Activated CD8-positive, alpha-beta T cell treated with anti-CD3 and anti-CD28 coated beads for 36 hours (primary cell): ENCODE measurements at regions not wholly inside any gene's neighbourhood (a gene's known extent, or its start where the extent isn't known, plus 50 kb on each side); places are given as distances from the start of the nearest gene placed in this dataset.

Source experiments
- ATAC-seq: fragments of 200-7000 bp; cut with Tn5 transposase; one replicate; pipeline ENCODE4 v1.10.0; 2021; ENCODE audit warnings: mild to moderate bottlenecking, moderate library complexity
- CTCF ChIA-PET: fragments of 350-600 bp; sonication (Branson Sonifier 250); formaldehyde crosslinking; loops from one replicate; lab custom pipeline; 2021; ENCODE audit warnings: antibody characterized with exemption; lab: Charles Lee
- POLR2A ChIA-PET: fragments of 350-600 bp; sonication (Branson Sonifier 250); formaldehyde crosslinking; loops from one replicate; lab custom pipeline; 2021; ENCODE audit warnings: antibody characterized with exemption; lab: Charles Lee
- DNase-seq: peaks from one replicate; pipeline ENCODE4 v3.0.0-alpha.2; 2020
- H3K27ac Mint-ChIP-seq: one replicate; pipeline ENCODE4 v1.8.0; 2021; ENCODE audit warnings: mild to moderate bottlenecking, mixed read lengths
- H3K27me3 Mint-ChIP-seq: one replicate; pipeline ENCODE4 v1.8.0; 2021; ENCODE audit warnings: mixed read lengths
- H3K36me3 Mint-ChIP-seq: one replicate; pipeline ENCODE4 v1.8.0; 2021; ENCODE audit warnings: low read depth, mixed read lengths
- H3K4me1 Mint-ChIP-seq: one replicate; pipeline ENCODE4 v1.8.0; 2021; ENCODE audit warnings: low read depth, mixed read lengths
- H3K4me3 Mint-ChIP-seq: one replicate; pipeline ENCODE4 v1.8.0; 2021; ENCODE audit warnings: mild to moderate bottlenecking, moderate library complexity, mixed read lengths
- H3K9me3 Mint-ChIP-seq: one replicate; pipeline ENCODE4 v1.8.0; 2021; ENCODE audit warnings: mixed read lengths
- intact Hi-C: fragments of 100-400 bp; cut with micrococcal nuclease; formaldehyde crosslinking; loops from one replicate; pipeline ENCODE4 v1.10.0; 2022
- TF ChIP-seq, protein P1 (sequence below): fragments of 200-600 bp; IDR thresholded peaks from one replicate; pipeline ENCODE4 v1.8.0; 2022; ENCODE audit warnings: antibody characterized with exemption, mild to moderate bottlenecking

DNA sequence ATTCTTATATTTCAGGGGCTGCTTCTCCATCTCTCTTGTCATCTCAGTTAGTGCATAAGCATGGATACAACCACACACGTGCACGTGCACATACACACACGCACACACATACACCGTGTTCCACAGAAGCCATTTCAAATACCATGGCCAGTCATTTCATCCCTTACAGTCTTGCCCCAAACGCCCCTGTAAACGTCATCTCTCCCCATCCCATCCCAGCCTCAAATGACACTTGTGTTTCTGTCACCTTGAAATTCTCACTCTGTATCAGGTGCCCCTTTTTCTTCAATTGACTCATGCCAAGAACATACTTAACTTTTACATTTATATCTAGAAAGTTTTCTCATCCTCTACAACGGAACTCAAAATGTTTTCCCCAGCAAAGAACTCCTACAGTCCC is 220.5 kb downstream of the IRS2 start:
- ATAC-seq (no peak), DNase-seq (no peak)
- peaks cover 10% of the 10 kb centered on the region for H3K4me1 Mint-ChIP-seq
- no peaks in the 10 kb centered on the region for H3K27me3 Mint-ChIP-seq
- H3K36me3 Mint-ChIP-seq: no peaks in the 10 kb centered on the region
- TF ChIP-seq, protein P1, sequence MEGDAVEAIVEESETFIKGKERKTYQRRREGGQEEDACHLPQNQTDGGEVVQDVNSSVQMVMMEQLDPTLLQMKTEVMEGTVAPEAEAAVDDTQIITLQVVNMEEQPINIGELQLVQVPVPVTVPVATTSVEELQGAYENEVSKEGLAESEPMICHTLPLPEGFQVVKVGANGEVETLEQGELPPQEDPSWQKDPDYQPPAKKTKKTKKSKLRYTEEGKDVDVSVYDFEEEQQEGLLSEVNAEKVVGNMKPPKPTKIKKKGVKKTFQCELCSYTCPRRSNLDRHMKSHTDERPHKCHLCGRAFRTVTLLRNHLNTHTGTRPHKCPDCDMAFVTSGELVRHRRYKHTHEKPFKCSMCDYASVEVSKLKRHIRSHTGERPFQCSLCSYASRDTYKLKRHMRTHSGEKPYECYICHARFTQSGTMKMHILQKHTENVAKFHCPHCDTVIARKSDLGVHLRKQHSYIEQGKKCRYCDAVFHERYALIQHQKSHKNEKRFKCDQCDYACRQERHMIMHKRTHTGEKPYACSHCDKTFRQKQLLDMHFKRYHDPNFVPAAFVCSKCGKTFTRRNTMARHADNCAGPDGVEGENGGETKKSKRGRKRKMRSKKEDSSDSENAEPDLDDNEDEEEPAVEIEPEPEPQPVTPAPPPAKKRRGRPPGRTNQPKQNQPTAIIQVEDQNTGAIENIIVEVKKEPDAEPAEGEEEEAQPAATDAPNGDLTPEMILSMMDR: no peak
- H3K9me3 Mint-ChIP-seq: peaks cover 1% of the 10 kb centered on the region
- intact Hi-C loops: no loop called here
- POLR2A ChIA-PET: no interaction called here
- no peak overlapping the region for H3K27ac Mint-ChIP-seq
- no peak overlapping the region for H3K4me3 Mint-ChIP-seq
- CTCF ChIA-PET: no interaction called here

DNA sequence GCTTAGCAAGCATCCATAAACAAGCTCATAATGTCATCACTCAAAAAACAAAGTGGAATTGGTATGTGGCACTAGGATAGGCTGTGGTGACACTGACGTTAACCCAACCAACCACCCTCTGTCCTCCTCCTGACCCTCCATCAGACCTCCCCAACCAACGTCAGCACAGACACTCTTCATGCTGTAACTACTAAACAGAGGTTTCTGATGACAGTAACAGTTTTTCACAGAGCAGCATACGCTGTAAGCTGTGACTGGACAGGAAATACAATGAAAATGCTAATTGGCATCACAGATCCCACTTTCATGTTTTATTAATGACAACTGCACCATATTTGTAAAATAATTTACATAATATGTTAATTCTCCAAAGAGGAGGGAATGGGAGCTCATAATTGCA is 238.0 kb downstream of the IRS2 start:
- Mint-ChIP-seq H3K9me3 (no peaks in the 10 kb centered on the region), H3K27me3 (no peaks in the 10 kb centered on the region), H3K36me3 (no peaks in the 10 kb centered on the region), H3K4me1 (peaks cover 5% of the 10 kb centered on the region), H3K4me3 (no peak overlapping the region), H3K27ac (no peak overlapping the region)
- TF ChIP-seq, protein P1: no peak
- CTCF ChIA-PET: interaction anchor here (0.8 kb wide), 1 partner anchor 11 kb away, joined by 4 read pairs; no protein-coding TSS in a partner anchor
- POLR2A ChIA-PET: no interaction called here
- intact Hi-C loops: no loop called here
- DNase-seq (no peak), ATAC-seq (no peak)

DNA sequence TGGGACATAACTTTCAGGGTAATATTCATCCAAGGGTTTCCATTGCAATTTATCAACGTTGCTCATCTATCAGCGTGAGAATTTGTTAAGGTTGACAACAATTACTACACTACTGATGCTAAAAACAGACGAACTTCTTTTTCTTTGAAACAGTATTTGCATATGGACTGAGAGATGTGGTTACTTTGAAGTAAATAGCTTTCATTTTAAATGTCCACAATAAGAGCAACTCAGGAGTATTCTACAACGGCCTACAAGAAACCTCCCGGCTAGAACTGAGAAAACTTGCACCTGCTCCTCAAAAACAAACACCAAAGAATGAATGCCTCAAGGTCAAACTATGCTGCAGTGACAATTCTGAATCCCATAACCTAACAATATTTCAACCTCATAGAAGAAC is 238.4 kb downstream of the IRS2 start:
- H3K9me3 Mint-ChIP-seq: no peaks in the 10 kb centered on the region

DNA sequence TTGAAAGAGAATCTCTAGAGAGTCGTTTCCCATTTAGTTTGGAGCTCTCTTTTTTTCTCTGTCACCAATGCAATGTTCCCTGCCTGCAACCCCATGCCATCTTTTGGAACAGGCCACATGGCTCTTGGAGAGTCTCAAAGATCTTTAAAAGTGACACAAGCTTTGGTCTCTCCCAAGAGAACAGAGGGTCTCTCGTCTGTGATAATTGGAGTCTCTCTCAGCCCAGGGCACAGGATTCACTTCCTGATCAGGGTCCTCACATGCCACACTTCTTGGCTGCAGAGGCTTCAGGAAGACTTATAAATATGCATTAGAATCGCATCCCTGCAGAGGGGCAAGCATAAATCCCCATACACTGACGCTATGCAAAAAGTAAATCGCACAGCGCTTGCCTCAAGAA is 240.5 kb downstream of the IRS2 start:
- CTCF ChIA-PET: no interaction called here
- no peaks in the 10 kb centered on the region for H3K36me3 Mint-ChIP-seq
- TF ChIP-seq, protein P1: no peak
- DNase-seq (no peak), ATAC-seq (no peak)
- H3K4me3 Mint-ChIP-seq: no peak overlapping the region
- intact Hi-C loops: no loop called here
- H3K4me1 Mint-ChIP-seq: peaks cover 5% of the 10 kb centered on the region
- POLR2A ChIA-PET: no interaction called here
- no peaks in the 10 kb centered on the region for H3K9me3 Mint-ChIP-seq
- no peak overlapping the region for H3K27ac Mint-ChIP-seq
- no peaks in the 10 kb centered on the region for H3K27me3 Mint-ChIP-seq

More for the DNA sequence above, 238.4 kb downstream of the IRS2 start:
- ATAC-seq (no peak), DNase-seq (no peak)
- Mint-ChIP-seq H3K27me3 (no peaks in the 10 kb centered on the region), H3K4me3 (no peak overlapping the region), H3K36me3 (no peaks in the 10 kb centered on the region), H3K4me1 (peaks cover 5% of the 10 kb centered on the region), H3K27ac (no peak overlapping the region)
- ChIA-PET POLR2A (no interaction called here), CTCF (interaction anchor here (0.8 to 0.9 kb wide), 2 partner anchors 11 to 20 kb away, joined by 3 to 4 read pairs; no protein-coding TSS in a partner anchor)
- TF ChIP-seq, protein P1: no peak
- intact Hi-C loops: no loop called here

DNA sequence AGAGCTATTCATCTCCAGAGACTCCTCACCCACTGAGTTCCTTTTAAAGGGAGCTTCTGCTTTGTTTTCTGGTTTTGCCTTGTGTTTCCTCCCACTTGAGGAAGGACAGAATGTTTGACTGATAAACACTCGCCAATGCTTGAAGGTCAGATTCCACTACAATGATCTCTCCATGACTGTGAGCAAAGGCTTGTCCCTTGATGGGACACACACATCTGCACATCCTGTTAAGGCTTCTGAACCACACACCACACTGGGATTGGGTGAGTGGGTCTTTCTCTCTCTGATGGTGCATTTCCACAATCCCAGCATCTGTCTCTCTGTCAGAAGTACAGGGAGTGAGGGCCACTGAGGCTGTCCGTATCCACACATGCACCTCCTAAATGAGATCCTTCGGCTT is 245.3 kb downstream of the IRS2 start:
- Mint-ChIP-seq H3K36me3 (no peaks in the 10 kb centered on the region), H3K27me3 (peaks cover 2% of the 10 kb centered on the region), H3K27ac (no peak overlapping the region), H3K9me3 (no peaks in the 10 kb centered on the region), H3K4me1 (peaks cover 5% of the 10 kb centered on the region), H3K4me3 (no peak overlapping the region)
- CTCF ChIA-PET: no interaction called here
- intact Hi-C loops: no loop called here
- ATAC-seq (no peak), DNase-seq (no peak)
- POLR2A ChIA-PET: no interaction called here
- TF ChIP-seq, protein P1: no peak
